HG03175 (cell line): ENCODE measurements at regions not wholly inside any gene's neighbourhood (a gene's known extent, or its start where the extent isn't known, plus 50 kb on each side); places are given as distances from the start of the nearest gene placed in this dataset.

ENCODE experiments used
- ATAC-seq: cut with Tn5 transposase; IDR thresholded peaks from one replicate; pipeline ENCODE4 v1.9.1; 2021; ENCODE audit warnings: mild to moderate bottlenecking, moderate library complexity; ENCODE audit not compliant: unreplicated experiment

DNA sequence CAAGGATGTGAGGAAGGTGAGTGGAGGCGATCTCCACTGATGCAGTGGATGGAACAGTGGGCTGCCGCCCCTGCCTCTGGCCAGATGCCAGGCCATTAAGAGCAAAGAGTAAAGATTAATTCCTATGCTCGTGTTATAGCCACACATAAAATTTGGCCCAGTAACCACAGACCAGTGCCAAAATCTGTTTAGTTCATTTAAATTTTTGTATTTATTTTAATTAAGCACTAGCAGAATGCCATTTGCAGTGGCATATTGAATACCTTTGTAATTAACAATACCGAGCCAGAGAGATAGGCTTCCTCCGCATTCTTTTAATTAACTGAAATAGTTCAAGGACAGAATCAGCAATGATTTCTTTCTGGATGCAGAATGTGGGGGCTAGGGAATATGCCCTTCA is 179.8 kb downstream of the MED10 start:
- no peak for ATAC-seq

DNA sequence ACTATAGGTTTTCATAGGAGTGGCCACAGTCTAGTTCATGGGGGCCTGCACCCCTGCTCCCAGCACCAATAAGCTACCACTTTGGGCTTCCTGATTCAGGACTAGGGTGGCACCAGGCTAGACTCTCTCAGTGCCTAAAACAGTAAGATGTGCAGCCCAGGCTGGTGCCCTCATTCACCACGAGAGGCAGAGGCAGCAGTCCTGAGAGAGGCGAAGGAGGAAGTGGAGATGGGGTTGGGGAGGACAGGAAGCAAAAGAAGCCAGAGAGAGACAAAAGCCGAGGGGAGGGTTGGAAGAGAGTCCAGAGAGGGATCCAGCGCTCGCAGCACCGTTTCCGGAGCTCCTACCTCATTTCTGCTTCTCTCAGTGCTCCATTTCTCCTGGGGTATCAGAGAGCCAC is 180.9 kb downstream of the MED10 start:
- no peak for ATAC-seq

DNA sequence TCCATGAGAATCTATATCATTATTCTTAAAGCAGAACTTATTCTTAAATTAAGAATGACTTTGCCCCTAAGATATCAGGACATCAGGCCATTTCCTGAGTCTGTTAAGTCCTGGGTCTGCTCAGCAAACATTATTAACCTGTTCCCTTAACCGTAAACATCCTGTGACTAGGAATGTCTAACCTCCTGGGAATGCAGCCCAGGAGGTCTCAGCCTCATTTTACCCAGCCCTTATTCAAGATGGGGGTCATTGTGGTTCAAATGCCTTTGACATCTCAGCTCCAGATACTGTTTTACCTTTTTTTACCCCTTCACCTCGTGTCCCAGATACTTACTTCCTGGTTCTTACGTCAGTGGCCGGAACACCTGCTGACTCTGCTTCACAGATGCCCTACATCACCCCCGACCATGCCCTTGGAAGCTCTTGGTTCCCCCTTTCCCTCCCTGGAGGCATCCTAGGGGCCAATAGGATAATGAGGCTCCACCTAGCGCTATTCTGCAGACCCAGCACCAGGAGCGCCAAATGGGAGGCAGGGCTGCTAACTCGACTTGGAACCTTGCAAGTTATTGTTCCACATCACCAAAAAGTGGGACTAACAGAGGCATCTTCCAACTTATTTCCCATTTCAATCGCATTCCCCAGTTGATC is 182.5 kb downstream of the MED10 start:
- no peak for ATAC-seq

GRCh38 chr5:6194906-6195612 is 183.3 kb downstream of the MED10 start:
- ATAC-seq: no peak

GRCh38 chr5:6194261-6194875 is 184.0 kb downstream of the MED10 start:
- ATAC-seq: no peak

- no peak for ATAC-seq
Measured at GRCh38 chr5:6193310-6193709, 185.0 kb downstream of the MED10 start.

DNA sequence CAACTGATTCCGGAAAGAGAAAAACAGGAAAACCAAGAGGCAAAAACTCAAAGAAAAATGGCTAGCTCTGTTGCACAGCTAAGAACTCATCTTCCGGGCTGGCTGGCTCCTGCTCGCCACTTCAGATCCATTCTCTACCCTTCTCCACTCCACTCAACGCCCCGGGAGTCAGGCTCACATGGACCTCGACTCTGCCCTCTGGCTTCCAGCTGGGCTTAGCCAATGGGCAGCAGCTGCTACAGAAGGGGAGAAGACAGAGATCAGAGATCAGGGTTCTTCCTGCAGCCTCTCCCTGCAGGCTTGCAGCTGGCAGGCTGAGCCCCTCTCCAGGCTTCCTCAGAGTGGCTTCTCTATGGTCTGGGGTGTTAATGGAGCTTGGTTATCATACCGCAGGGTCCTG is 187.5 kb downstream of the MED10 start:
- ATAC-seq: no peak

DNA sequence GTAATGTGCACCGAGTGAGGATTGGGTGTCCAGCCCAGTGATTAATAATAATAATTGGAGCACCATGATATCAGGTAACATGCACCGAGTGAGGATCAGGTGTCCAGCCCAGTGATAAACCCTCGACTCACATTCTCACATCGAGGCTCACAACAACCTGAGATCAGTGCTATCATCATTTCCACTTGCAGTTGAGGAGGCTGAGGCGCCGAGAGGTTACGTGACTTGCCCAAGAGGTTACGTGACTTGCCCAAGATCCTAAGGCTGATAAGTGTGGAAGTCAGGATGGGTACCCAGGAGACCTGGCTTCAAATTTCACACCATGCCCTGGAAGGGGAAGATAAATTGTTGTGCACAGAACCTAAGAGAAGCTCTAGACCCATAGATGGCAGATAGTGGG is 189.4 kb downstream of the MED10 start:
- ATAC-seq: no peak

DNA sequence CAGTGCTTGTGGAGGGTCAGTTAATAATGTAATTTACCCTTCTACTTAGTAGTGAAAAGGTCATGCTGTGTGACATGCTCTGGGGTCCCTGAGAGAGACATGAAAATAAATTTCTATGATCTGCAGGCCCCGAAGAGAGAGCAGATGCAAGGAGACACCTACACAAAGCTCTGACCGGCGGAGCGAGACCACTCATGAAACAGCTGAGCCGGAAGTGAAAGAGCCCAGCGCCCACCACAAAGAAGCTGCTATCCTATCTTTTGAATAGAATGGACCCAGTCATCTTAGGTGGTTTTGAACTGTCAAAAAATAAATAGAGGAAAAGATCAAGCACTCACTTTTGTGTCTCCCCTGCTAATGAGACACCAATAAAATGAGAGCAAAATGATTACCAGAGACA is 190.0 kb downstream of the MED10 start:
- ATAC-seq: peak; percentile 97

GRCh38 chr5:6187501-6187900 is 190.8 kb downstream of the MED10 start:
- no peak for ATAC-seq

- ATAC-seq: no peak
Measured at GRCh38 chr5:6185574-6185973, 192.8 kb downstream of the MED10 start.

- no peak for ATAC-seq
Measured at GRCh38 chr5:6184481-6184880, 193.9 kb downstream of the MED10 start.

- ATAC-seq: no peak
Measured at GRCh38 chr5:6183391-6184390, 194.7 kb downstream of the MED10 start.

- no peak for ATAC-seq
Measured at GRCh38 chr5:6182271-6182815, 196.0 kb downstream of the MED10 start.

- no peak for ATAC-seq
Measured at GRCh38 chr5:6181871-6182270, 196.5 kb downstream of the MED10 start.

- no peak for ATAC-seq
Measured at GRCh38 chr5:6181147-6181729, 197.1 kb downstream of the MED10 start.

DNA sequence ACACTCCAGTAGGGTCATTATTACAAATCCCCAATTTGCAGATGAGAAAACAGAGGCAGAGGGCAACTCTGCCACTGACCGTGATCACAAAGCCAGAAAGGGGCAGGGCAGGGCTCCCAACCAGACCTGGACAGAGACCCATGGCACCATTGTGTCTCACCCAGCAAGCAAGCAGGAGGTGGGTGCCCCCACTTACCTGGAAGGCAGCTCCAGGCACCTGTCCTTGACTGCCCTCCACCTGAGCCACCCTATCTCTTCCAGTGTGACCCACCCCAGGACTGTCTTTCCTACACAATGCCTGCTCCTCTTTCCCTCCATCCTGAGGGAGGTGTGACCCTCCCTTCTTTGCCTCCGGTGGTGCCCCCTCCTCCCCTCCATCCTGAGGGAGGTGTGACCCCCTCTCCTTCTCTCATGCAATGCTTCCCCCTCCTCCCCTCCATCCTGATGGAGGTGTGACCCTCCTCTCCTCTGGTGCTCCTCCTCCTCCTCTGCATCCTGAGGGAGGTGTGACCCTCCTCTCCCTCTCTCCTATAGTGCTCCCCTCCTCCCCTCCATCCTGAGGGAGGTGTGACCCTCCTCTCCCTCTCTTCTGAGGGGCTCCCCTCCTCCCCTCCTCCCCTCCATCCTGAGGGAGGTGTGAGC is 198.0 kb downstream of the MED10 start:
- no peak for ATAC-seq

DNA sequence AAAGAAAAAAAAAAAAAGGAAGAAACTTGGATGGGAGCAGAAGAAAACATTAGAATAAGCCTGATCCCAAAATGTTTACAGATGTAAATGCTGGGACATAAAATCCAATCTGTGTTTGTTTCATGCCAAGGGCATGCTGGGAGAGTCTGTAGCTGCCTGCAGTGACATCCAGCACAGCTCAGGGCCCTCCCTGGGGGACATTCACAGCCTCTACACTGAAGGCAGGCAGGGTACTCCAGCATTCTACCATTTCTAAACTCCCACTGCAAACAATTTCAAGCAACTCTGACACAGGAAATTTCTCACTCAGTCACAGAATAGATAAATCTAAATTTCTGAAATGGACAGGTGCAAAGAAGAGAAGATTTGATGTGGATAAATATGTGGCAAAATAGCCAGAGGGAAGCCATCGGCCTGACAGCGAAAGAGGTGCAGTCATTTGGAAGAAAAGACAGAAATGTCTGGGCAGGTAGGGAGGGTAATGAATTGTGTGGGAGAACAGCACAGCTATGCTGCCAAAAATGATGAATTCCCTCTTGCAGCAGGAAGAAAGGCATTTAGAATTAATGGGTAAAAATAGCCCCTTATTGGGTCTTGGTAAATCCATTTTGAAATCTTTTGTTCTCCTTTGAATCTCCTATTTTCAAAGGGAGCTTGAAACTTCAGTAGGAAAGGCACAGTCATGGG is 199.4 kb downstream of the MED10 start:
- ATAC-seq: no peak

DNA sequence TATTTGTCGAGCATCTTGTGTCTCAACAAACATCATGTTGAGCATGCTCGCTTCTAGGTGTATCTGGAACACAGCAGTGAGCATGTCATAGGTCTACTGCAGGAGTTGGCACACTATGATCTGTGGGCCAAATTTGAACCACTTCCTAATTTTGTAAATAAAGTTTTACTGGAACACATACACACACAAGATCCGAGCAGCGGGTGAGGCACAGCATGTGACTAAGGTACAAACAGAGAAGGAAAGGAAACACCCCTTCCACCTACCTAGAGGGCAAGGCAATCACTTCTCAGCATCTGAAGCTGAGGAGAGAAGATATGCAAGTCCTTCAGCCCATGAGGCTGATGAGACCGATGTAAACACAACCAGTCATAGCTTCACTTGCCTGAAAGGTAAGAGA is 200.4 kb downstream of the MED10 start:
- no peak for ATAC-seq
